GM12891 (cell line): ENCODE measurements at regions not wholly inside any gene's neighbourhood (a gene's known extent, or its start where the extent isn't known, plus 50 kb on each side); places are given as distances from the start of the nearest gene placed in this dataset.

Experiments used
- POLR2A ChIP-seq: IDR thresholded peaks from 2 replicates; pipeline ENCODE4 v1.6.1; 2011; ENCODE audit warnings: low read depth, low read length, control low read depth
- POLR2AphosphoS5 ChIP-seq: IDR thresholded peaks from 2 replicates; pipeline ENCODE4 v1.6.1; 2011; ENCODE audit warnings: low read depth, low read length, control low read depth

DNA sequence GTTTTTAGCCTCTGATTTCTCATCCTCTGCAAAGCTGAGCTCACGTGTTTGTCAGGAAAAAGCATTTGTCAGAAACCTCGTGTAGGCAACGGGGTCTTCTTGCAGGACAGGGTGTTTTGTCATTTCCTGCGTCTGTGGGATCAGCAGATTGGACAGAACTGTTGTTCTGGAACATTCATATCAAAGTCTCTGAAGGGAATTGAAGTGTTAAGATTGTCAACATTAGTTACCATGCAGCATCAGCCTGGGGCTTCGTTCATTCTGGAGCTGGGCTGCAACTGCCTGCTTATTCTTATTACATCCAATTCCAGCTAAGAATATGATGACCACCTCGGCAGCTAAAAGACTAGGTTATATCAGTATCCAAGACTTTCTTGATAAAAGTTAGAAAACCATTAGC lies 71.0 kb upstream of the RALGAPA2 start:
- no peak for TF ChIP-seq POLR2A
- no peak for TF ChIP-seq POLR2AphosphoS5
